HS-27A (cell line): ENCODE measurements at regions not wholly inside any gene's neighbourhood (a gene's known extent, or its start where the extent isn't known, plus 50 kb on each side); places are given as distances from the start of the nearest gene placed in this dataset.
"Not testable (repeated sequence)": the region's sequence is repeated elsewhere in the genome, so short reads cannot be mapped to it uniquely, and the experiment has no call there.

Source experiments
- DNase-seq: peaks from one replicate; pipeline ENCODE4 v3.0.0-alpha.2; 2012; ENCODE audit warnings: low read depth, missing footprints

DNA sequence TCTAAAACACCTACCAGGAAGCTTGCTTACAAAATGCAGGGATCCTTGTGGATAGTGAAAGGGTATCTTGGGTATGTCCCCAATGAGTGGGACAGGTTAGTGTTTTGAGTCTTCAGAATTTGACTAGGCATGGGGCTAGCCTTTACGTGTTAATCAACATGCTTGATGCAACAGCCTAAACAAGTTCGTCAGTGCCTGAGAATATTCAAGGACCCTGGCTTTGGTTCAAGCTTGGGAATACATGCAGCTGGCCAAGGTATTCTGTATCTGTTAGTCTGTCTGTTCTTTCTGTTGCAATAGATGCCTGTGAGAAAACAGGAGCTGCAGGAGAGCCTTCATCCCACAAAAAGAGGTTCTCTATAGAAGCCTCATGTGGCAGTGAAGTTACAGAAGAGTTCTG, 149.5 kb downstream of the CCNG2 start:
- no peak for DNase-seq

DNA sequence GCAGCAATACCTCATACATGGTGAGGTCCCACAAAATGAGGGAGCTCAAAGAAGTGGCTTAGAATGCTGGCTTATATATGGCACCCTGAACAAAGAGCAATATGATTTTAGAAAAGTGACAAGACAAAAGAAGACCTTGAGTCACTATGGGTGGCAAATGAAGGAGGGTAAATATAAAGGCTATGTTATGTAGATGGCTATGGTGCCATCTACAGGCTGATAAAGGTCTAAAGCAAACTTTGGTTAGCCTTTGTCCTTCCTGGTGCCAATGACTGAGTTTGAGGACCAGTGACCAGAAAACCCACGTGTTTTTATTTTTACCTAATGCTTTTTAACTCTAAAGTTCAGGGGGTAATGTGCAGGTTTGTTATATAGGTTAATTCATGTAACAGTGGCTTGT, 151.8 kb downstream of the CCNG2 start:
- no peak for DNase-seq

DNA sequence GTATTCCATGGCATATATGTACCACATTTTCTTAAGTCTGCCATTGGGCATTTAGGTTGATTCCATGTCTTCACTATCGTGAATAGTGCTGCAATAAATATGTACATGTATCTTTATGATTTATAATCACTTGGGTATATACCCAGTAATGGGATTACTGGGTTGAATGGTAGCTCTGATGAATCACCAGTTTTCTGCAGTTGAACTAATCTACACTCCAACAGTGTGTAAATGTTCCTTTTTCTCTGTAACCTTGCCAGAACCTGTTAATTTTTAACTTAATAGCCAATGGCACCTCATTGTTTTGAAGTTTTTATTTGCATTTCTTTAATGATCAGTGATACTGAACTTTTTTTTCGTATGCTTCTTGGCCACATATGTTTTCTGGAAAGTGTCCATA, 152.5 kb downstream of the CCNG2 start:
- no peak for DNase-seq

DNA sequence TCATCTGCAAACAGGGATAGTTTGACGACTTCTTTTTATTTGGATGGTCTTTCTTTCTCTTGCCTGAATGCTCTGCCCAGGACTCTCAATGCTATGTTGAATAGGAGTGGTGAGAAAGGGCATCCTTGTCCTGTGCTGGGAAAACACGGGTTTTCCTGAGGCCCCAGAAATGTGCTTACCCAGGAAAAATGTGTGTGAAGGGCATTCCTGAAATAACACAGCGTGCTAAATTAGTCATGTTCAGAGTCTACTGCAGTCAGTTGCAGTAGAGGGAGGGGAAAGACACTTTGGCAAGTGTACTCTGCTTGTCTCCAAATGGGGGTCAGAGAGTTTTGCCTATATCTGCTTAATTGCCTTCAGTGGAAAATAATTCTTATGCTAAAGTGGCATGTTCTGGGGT, 153.9 kb downstream of the CCNG2 start:
- DNase-seq: peak; percentile 15

DNA sequence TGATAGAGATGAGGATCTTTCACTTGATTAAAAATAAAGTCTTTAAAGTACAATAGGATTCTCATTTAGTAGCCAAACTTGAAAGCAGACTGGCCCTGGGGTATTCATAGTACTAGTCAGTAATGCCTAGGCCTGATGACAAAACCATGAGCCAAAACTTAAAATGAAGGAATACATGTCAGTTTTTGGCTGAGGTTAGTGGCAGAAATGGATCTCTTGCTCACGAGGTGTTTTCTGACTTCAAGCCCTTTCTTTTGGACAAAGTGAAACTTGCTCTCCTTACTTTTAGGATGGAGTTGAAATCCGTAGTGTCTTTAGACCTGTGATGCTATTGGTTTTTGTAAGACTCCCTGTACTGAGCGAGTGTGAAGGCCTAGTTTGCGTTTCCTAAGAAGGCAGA, 157.7 kb downstream of the CCNG2 start:
- DNase-seq: no peak

DNA sequence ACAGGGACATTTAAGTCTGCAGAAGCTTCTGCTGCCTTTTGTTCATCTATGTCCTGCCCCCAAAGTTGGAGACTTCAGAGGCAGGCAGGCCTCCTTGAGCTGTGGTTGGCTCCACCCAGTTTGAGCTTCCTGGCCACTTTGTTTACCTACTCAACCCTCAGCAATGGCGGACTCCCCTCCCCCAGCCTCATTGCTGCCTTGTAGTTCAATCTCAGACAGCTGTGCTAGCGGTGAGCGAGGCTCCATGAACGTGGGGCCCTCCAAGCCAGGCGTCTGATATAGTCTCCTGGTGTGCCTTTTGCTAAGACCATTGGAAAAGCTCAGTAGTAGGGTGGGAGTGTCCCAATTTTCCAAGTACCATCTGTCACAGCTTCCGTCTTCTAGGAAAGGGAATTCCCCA, 170.1 kb downstream of the CCNG2 start:
- no peak for DNase-seq

DNA sequence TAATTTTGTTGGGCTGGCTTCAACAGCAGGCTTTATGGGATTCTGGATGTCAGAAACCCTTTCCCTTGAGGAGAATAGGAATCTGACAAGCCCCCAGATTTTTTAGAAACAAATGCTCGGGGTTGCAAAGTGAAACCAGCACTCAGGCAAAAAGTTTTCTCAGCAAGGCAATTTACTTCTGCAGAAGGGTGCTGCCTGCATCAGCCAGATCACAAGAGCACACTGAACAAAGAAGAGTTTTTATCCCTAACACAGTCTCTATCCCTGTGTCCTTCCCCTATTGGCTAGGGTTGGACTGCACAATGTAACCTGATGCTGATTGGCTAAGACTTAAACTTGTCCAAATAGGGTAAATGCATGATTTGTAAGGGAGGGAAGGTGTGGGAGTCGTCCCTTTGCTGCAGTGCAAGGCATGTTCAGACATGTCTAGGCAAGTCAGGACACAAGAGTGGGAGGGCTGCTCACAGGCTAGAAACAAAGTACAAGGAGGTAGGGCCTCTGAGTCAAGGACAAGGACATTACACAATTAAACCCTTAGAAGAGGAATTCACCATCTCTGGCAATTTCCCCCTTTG, 175.8 kb downstream of the CCNG2 start:
- no peak for DNase-seq

DNA sequence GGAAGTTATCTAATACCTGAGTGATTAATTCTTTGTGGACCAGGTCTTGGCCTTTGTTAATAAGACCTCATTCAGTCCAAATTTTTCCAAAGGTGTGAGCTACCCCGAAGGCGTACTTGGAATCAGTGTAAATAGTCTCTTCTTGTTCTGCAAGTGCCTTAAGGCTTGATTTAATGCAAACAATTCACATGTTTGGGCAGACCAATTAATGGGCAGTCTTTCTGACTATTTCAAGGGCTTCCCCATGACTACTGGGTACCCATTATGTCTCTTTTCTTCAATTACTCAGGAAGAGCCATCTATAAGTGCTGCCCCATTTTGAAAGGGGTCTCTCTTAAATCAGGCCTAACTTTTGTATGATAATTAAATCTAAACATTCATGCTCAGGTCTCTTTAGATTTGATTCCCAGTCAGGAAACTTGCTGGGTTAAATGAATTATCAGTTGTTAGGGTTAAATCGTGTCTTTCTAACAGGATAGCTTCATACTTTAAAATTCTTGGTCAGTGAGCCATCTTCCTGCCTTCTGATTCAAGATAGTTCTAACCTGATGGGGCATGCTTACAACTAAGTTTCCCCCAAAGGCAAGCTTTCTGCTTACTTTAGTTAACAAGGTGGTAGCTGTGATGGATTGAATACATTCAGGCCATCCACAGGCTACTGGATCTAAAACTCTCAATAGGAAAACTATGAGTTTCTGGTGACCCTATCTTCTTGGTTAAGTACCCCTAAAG, 179.6 kb downstream of the CCNG2 start:
- no peak for DNase-seq

DNA sequence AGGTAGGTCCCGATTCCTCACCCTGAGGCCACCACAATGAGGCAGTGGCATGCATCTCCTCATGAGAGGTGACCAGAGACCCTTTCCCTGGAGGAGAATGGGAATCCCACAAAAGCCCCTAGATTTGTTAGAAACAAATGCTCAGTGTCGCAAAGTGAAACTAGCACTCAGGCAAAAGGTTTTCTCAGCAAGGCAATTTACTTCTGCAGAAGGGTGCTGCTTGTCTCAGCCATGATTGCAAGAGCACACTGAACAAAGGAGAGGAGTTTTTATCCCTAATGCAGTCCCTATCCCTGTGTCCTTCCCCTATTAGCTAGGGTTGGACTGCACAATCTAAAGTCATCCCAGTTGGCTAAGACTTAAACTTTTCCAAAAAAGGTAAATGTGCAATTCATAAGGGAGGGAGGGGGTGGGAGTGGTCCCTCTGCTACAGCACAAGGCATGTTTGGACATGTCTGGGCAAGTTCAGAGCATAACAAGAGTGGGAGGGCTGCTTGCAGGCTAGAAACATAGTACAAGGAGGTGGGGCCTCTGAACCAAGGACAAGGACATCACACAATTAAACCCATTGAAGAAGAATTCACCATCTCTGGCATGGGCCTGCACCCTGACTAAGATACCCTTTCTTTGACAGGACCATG, 185.3 kb downstream of the CCNG2 start:
- no peak for DNase-seq

DNA sequence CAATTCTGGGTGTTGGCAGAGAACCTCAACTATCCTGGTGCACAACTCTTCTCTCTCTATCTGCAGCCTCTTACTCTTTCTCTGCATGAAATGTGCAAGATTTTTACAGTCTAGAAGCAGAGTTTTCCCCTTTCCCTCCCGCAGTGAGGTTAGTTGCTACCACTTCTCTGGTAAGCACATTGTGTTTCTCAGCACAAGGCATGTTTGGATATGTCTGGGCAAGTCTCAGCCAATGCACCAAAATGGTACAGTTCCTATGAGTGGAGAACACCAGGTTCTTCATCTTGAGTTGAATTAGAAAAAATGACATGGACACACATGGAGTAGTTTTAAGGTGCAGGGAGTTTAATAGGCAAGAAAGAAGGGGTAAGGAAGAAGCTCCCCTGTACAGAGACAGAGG, 187.0 kb downstream of the CCNG2 start:
- DNase-seq: no peak

DNA sequence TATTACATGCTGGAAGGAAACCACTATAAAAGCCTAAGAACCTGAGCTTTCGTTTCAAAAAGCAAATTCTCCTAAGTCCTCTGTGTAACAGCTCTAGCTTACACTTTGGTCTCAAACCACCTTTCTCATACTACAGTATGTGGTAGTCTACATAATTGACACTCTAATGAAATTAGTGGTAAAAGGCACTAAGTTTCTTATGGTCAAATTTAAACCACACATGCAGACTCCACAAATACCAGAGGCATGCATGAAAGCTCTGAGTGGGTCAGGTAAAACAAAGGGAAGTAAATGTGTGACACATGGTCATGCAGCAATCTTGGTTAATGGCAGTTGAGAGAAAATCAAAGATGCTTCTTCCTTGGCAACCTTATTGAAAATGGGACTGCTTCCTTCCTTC, 187.8 kb downstream of the CCNG2 start:
- no peak for DNase-seq

DNA sequence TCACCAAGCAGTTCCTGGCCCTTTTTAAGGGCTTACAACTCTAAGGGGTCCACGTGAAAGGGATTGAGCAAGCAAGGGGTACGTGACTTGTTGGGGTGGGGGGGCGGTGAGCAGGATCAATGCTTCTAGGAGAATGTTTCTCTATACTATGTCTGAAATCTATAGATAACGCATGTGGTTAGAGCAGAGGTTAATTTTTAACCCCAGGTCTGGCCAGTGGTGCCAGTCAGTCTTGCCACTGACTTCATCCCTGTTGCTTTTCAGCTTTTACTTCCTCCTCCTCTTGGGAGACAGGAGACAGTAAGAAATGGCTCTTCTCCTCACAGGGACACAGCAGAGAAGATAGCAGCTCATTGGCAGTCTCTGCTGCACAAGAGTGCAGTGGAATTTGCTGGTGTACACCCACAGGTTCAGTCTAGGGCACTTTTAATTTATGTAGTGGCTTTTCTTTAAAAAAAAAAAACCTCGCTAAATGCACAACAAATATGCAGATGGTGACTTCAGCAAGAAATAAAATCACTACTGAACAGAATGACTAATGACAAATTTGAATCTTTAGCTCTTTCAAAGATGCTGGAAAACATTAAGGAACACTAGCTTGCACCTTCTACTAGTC, 190.5 kb downstream of the CCNG2 start:
- no peak for DNase-seq

DNA sequence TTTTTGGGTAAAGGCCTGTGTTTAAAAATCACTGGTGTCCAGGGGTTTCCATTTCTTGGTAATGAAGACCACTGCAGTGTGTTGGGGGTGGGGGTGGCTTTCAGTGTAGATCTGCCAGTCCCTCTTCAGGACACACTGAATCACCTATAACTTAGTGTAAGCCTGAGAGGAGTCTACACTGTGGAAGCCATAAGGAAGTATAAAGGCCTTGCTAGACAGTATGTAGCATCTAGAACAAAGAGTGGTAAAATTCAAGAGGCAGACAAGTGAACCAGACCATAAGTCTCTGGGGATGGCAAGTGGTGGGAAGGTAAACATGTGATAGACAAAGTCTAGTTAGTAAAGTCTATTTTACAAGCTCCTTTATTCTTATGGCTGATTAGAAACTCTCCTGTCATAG, 191.8 kb downstream of the CCNG2 start:
- DNase-seq: no peak

DNA sequence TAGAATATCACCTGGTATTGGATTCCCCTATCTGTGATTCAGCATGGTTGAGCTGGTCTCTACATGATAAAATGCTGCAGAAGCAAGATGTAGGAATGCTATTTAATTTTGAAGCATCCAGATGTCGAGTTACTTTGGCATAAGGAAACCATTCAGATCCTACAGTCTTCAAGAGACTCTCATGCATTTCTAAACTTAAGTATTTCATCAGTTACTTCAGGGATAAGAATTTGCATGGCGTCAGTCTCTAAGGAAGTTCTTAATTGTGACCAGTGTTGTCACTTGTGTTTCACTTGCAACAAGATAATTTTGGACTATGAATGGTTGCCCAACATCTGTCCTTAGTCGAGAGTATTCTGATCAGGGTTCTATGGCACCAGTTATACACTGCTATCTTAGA, 192.4 kb downstream of the CCNG2 start:
- DNase-seq: no peak

DNA sequence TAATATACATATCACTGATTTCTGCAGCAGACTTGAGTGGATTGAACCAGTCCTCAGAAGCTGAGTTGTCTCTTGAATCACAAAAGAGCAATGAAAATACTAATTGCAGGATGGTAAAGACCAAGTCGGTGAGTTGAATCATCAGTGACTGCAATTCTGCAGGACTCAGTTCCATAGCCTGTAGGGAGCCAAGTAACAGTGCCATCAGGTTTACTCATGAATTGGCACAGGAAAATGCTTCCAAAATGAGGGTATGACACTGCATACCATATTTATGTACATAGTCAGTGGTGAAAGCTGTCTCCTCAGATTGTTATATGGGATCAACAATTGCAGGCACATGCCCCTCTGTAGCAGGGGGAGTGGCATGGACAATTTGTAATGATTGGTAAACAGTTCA, 192.8 kb downstream of the CCNG2 start:
- no peak for DNase-seq

DNA sequence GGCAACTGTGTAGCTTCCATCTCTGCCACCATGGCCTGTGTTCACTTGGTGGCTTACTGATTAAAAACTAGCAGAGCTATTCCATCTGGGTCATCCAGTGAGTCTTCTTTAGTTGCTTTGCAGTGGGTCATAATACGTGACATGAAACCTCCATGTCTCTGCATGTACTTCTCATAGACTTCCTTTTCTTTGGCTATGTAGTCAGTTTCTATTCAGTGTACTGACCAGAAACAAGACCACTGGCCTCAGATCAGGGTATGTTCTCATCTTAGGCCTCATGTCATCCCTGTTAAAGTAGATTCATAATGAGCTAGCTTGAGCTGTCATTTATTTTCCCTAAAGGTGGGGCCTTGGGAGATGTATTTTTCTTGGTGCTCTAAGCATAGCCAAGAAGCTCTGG, 195.2 kb downstream of the CCNG2 start:
- no peak for DNase-seq

DNA sequence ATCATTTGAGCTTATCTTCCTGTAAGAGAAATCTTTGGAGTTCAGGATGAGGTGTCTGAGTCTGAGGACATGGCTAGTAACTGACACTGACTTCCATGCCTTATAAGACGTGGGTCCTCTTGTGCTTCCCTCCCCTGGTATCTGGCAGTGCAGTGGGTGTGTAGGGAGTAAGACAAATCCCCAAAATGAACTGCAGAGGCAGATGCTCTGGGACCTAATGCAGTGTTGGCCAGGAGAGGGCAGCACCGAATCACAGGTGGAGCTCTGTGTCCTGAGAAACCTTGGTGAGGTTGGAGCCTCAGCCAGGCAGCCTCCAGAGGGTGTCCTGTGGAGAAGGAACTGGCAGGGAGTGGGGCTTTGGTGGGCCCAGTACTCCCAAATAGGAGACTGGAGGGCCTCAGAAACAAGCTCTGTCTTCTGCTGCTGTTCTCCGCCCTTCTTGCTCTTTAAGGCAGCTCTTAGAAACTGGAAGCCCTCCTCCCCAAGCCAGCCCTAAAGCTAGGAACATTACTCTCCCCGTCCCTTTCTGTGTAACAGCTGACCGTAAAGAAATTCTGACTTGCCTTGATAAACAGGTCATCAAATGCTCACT, 196.8 kb downstream of the CCNG2 start:
- not testable (repeated sequence) for DNase-seq

DNA sequence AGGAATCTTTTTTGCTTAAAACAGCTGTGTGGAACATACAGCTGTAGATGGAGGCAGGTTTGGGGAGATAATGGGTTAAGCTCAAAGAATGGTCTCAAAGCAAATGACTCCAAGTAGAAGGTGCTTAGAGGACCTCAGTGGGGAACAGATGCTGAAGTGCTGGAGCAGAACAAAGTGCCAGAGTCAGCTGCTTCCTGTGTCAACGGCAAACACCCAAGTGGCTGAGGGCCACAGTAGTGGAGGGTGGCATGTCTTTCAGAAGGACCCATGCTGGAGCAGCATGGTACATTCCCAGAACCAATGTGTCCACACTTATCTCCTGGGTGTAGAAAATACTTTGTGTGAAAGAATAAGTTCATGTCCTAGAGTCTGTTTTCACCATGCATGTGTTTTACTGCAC, 197.5 kb downstream of the CCNG2 start:
- DNase-seq: no peak

DNA sequence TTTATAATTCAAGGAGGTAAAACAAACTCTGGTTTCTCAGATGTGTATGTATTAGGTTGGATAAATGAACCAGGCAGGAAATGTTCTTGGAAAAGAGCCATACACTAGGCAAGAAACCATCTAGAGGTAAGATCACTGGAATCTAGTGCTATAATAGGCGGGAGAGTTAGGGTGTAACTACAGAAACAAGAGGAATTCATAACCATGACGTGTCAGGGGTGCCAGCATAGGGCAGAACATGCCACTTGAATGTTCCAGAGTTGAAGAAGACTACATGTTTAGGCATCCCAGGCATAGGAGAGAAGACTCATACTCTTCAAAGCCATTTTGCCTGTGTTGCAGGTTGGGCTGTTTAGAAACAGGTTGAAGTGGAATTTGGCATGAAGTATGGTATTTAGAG, 198.7 kb downstream of the CCNG2 start:
- DNase-seq: no peak

DNA sequence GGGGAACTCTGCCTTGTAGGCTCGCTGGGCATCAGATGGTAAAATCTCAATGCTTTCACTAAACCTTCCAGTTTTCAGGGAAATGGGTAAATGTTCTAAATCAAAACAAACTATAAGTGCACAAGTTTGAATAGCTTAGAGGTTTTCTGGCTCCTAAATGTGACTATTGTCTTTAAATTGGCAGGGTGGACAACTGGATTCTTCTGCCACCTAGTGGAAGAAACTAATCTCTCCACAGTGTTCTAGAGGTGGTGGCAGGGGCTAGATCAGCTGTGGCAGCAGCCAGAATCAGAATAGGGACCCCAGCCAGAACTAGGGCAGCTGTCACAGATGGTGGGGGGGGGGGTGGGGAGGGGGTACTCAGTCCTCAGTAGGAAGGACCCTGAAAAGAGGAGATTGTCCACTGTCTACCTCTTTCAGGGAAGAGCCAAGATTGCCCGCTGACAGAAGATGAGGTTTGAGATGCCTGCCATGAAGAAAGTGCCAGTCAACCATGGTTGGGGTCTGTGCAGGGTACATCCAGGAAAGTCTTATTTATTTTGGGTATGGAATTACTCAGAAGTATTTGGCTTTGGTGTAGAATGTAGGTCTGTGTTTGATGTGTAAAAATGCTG, 201.4 kb downstream of the CCNG2 start:
- DNase-seq: no peak

DNA sequence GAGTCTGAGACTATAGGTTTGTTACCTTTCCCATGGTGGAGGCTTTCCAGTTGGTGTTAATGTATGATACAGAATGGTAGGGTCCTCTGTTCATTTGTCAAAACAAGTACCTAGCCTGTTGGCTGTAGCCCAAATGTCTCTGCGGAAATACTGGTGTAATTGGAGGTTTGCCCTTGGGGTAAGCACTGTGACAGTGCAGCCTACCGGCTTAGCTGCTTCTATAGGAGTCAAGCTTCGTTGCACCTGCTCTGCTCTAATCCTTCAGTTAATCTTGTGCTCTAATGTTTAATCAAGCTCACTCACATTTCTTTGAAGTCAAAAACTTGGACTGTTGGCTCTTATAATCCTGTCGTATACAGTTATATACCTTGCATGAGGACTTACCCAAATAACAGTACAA, 203.4 kb downstream of the CCNG2 start:
- DNase-seq: no peak

DNA sequence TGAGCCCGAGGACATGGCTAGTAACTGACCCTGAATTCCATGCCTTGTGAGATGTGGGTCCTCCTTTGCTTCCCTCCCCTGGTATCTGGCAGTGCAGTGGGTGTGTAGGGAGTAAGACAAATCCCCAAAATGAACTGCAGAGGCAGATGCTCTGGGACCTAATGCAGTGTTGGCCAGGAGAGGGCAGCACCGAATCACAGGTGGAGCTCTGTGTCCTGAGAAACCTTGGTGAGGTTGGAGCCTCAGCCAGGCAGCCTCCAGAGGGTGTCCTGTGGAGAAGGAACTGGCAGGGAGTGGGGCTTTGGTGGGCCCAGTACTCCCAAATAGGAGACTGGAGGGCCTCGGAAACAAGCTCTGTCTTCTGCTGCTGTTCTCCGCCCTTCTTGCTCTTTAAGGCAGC, 209.9 kb downstream of the CCNG2 start:
- DNase-seq: not testable (repeated sequence)

DNA sequence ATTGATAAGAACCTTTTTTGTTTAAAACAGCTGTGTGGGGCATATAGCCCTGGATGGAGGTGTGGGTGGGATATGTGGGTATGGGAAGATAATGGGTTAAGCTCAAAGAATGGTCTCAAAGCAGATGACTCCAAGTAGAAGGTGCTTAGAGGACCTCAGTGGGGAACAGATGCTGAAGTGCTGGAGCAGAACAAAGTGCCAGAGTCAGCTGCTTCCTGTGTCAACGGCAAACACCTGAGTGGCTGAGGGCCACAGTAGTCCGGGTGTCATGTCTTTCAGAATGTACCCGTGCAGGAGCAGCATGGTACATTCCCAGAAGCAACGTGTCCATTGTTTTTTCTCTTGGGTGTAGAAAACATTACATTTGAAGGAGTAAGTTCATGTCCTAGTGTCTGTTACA, 210.6 kb downstream of the CCNG2 start:
- DNase-seq: no peak
